ENCODE measurements at regions not wholly inside any gene's neighbourhood (a gene's known extent, or its start where the extent isn't known, plus 50 kb on each side); places are given as distances from the start of the nearest gene placed in this dataset.

DNA sequence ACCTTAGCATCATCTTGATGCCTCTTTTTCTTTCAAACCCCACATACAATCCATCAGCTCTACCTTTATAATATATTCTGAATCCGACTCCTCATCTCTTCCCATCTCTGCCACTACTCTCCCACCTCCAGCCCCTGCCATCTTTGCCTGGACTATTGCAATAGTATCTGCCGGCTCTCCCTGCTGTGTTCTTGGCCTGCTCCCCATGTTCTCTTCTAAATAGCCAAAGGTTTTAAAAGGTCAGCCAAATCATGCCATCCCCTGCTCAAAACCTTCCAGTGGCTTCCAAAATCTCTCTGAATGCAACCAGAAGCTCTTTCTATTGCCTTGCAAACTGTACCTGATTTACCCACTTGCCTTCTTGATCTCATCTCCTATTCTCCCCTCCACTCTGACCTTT lies 266.0 kb downstream of the PTTG2 start:
- no peak overlapping the region for H3K4me3 ChIP-seq
- no peaks in the 10 kb centered on the region for H3K36me3 ChIP-seq
- DNase-seq, result no peak
- no peaks in the 10 kb centered on the region for H3K27me3 ChIP-seq
- H3K27ac ChIP-seq, result no peak overlapping the region
- WGBS, 2 donors, result 81 to 83% methylated on average over 2 of the region's 2 CpGs
- no peaks in the 10 kb centered on the region for H3K9me3 ChIP-seq
- H3K4me1 ChIP-seq, result peaks cover 0 to 26% (median 15%) of the 10 kb centered on the region in 9 donors
- intact Hi-C loops (cut with DNase I), result no loop called here
- TF ChIP-seq, protein P1, sequence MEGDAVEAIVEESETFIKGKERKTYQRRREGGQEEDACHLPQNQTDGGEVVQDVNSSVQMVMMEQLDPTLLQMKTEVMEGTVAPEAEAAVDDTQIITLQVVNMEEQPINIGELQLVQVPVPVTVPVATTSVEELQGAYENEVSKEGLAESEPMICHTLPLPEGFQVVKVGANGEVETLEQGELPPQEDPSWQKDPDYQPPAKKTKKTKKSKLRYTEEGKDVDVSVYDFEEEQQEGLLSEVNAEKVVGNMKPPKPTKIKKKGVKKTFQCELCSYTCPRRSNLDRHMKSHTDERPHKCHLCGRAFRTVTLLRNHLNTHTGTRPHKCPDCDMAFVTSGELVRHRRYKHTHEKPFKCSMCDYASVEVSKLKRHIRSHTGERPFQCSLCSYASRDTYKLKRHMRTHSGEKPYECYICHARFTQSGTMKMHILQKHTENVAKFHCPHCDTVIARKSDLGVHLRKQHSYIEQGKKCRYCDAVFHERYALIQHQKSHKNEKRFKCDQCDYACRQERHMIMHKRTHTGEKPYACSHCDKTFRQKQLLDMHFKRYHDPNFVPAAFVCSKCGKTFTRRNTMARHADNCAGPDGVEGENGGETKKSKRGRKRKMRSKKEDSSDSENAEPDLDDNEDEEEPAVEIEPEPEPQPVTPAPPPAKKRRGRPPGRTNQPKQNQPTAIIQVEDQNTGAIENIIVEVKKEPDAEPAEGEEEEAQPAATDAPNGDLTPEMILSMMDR (IDR thresholded peaks at IDR 0.05), result no peak
- ATAC-seq, result peak in 1 of 8 donors; percentile 40

DNA sequence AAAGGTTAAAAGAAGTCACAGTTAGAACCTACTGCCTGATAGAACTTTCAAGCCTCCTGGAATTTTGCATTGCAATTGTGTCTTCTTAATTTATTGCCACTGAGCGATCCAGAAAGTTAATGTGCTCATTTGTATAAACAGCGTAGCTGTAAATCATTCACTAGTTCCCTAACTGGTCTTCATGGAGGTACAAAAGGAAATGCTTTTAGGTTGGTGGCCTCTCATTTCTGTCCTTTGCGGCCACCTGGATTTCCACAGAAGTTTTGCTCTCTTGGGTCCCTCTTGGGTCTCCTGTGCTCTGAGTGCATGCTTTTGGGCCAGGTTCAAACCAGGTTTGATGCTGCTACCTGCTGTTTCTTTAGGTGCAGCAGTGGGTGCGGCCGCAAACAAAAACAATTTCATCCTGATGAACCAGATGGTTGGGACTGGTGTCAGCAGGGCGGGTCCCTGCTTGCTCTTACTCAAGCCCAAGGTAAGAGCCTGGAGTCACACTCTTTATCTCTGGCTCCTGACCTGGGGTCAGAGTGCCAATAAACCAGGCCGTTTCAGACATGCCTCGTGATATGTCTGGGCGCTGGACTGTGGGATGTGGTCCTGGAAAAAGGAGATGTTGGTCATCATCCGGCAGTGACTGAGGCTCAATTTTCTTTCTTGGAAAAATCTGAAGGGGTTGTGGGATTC lies 270.1 kb downstream of the PTTG2 start:
- H3K4me3 ChIP-seq, result no peak overlapping the region
- DNase-seq (no peak), ATAC-seq (no peak)
- whole genome bisulfite sequencing, 2 donors, result 85 to 91% methylated on average over 10 of the region's 10 CpGs
- intact Hi-C loops (cut with DNase I), result no loop called here
- H3K4me1 ChIP-seq, result peaks cover 0 to 11% (median 0%) of the 10 kb centered on the region in 9 donors
- TF ChIP-seq, protein P1 (IDR thresholded peaks at IDR 0.05), result no peak
- H3K36me3 ChIP-seq, result no peaks in the 10 kb centered on the region
- H3K27me3 ChIP-seq, result no peaks in the 10 kb centered on the region
- H3K27ac ChIP-seq, result no peak overlapping the region
- H3K9me3 ChIP-seq, result peaks cover 0 to 7% (median 0%) of the 10 kb centered on the region in 11 donors

DNA sequence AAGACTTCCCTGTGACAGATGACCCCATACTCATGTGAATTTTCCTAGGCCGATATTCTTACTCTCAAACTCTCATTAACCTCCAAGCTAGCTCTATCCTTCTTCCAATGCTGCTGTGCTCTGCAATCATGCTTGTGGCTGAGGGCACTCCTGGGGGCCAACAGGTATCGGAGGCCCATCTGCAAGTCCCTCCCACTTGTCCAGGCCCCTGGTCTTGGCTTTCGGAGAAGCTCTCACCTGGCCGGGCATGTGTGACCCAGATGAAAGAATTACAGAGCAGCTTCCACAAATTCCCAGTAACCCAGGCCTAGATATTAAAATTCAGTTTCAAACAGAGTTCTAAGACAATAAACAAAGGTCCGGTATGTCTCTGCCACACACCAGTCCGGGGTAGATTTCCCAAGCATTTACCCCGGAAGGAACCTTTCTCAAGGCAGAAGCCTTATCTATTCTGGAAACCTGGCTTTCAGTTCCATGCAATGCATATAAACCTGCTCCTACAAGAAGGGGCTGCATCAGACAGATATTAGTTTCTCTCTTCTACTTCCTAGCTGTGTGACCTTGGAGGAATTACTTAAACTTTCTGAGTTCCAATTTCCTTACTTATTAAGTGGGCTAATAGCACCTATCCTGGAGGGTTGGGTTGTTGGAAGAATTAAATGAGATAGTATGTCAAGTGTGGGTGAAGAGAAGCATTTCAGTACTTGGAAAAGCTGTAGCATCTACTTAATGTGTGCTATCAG lies 270.8 kb downstream of the PTTG2 start:
- WGBS, 2 donors, result 91 to 92% methylated on average over 7 of the region's 7 CpGs
- peaks cover 0 to 7% (median 0%) of the 10 kb centered on the region in 11 donors for H3K9me3 ChIP-seq
- H3K27ac ChIP-seq, result no peak overlapping the region
- TF ChIP-seq, protein P1 (IDR thresholded peaks at IDR 0.05), result no peak
- no peak for DNase-seq
- peaks cover 0 to 11% (median 0%) of the 10 kb centered on the region in 9 donors for H3K4me1 ChIP-seq
- ATAC-seq, result no peak
- H3K36me3 ChIP-seq, result no peaks in the 10 kb centered on the region
- no peaks in the 10 kb centered on the region for H3K27me3 ChIP-seq
- no peak overlapping the region for H3K4me3 ChIP-seq
- intact Hi-C loops (cut with DNase I), result no loop called here

DNA sequence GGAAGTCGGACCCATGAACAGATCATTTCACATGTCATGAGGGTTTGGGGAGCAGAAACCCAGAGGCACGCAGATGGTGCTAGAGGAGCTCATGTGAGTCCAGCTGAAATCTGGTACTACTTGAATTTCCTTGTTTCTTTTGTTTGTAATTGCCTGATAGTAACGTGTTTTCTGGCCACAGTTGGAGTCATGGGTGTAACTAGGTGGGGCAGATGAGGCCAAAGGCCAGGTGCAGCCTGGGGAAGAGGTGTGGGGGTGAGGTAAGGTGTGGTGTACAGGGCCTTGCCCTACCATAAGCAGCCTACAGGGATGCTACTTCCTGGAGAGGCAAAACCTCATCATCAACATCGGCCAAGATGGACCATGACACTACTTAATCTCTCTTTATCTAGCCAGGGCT lies 271.4 kb downstream of the PTTG2 start:
- WGBS, 2 donors, result 88 to 93% methylated on average over 4 of the region's 4 CpGs
- TF ChIP-seq, protein P1 (IDR thresholded peaks at IDR 0.05), result no peak
- Histone ChIP-seq H3K4me3 (no peak overlapping the region), H3K27ac (no peak overlapping the region), H3K9me3 (peaks cover 0 to 7% (median 0%) of the 10 kb centered on the region in 11 donors), H3K4me1 (peaks cover 0 to 11% (median 0%) of the 10 kb centered on the region in 9 donors), H3K36me3 (no peaks in the 10 kb centered on the region), H3K27me3 (no peaks in the 10 kb centered on the region)
- no peak for DNase-seq
- intact Hi-C loops (cut with DNase I), result no loop called here
- ATAC-seq, result no peak

Measured in heart right ventricle (tissue), 16 donors.